Aorta (tissue), 5 donors: ENCODE measurements at regions not wholly inside any gene's neighbourhood (a gene's known extent, or its start where the extent isn't known, plus 50 kb on each side); places are given as distances from the start of the nearest gene placed in this dataset.

Experiments
- ATAC-seq: fragments of 200-7000 bp; cut with Tn5 transposase; one replicate; pipeline ENCODE4 v1.9.1; 2022; ENCODE audit warnings: moderate library complexity; ENCODE audit not compliant: low FRiP score
- DNase-seq, 2 donors: peaks; one replicate each; pipeline ENCODE4 v3.0.0-alpha.2; 2020
- H3K27ac ChIP-seq, 2 donors: one replicate each; pipeline ENCODE4 v1.5.1; 2013; ENCODE audit warnings: low read length in 2 of 2, mild to moderate bottlenecking in 2 of 2, moderate library complexity in 2 of 2, control low read depth in 1 of 2, inconsistent platforms in 1 of 2, low read depth in 1 of 2
- H3K27me3 ChIP-seq, 2 donors: one replicate each; pipeline ENCODE4 v1.6.1; 2013; ENCODE audit warnings: control low read depth in 1 of 2, low read length in 1 of 2, mild to moderate bottlenecking in 1 of 2, moderate library complexity in 1 of 2; ENCODE audit not compliant: insufficient read depth in 2 of 2, control insufficient read depth in 1 of 2
- H3K36me3 ChIP-seq, 2 donors: one replicate each; pipeline ENCODE4 v1.6.1; 2013; ENCODE audit warnings: control low read depth in 1 of 2, low read length in 1 of 2, mild to moderate bottlenecking in 1 of 2; ENCODE audit not compliant: insufficient read depth in 2 of 2, control insufficient read depth in 1 of 2
- H3K4me1 ChIP-seq, 2 donors: one replicate each; pipeline ENCODE4 v1.6.1; 2013; ENCODE audit warnings: low read length in 2 of 2, control low read depth in 1 of 2, mild to moderate bottlenecking in 1 of 2, moderate library complexity in 1 of 2; ENCODE audit not compliant: insufficient read depth in 2 of 2, control insufficient read depth in 1 of 2
- H3K4me3 ChIP-seq, 2 donors: one replicate each; pipeline ENCODE4 v1.5.1; 2013; ENCODE audit warnings: low read length in 2 of 2, control low read depth in 1 of 2, mild to moderate bottlenecking in 1 of 2
- H3K9me3 ChIP-seq: one replicate; pipeline ENCODE4 v1.6.1; 2013; ENCODE audit warnings: mild to moderate bottlenecking, low read length; ENCODE audit not compliant: control insufficient read depth
- WGBS, 2 donors: extraction: QIAGEN DNeasy Blood & Tissue Kit; methylation state at CpG; one replicate each; pipeline ENCODE4 v1.1.7; 2013; 5-methylcytosine and 5-hydroxymethylcytosine counted together
- intact Hi-C, 2 donors: fragments of 100-400 bp; cut with DNase I; formaldehyde crosslinking; loops; one replicate each; pipeline versions ENCODE4 v1.14.2 to v1.15.0; 2022
- donor health status: healthy with polysubstance abuse.
- donor health status: Bipolar disorder and iron deficiency.
- donor health status: DM: no; HTN: no; CAD: no.
- donor health status: DM: no; HTN: no; CAD: no.
- donor health status: DM: yes; HTN: yes; CAD: no.

GRCh38 chr22:48265000-48265625 is 1502.7 kb downstream of the TBC1D22A start:
- Histone ChIP-seq H3K27ac (no peak overlapping the region), H3K4me1 (no peaks in the 10 kb centered on the region), H3K36me3 (no peaks in the 10 kb centered on the region), H3K9me3 (peaks cover 4% of the 10 kb centered on the region), H3K4me3 (no peak overlapping the region), H3K27me3 (no peaks in the 10 kb centered on the region)
- ATAC-seq (no peak), DNase-seq (no peak)
- intact Hi-C loops = no loop called here
- WGBS, 2 donors = 87 to 89% methylated on average over 34 of the region's 34 CpGs

DNA sequence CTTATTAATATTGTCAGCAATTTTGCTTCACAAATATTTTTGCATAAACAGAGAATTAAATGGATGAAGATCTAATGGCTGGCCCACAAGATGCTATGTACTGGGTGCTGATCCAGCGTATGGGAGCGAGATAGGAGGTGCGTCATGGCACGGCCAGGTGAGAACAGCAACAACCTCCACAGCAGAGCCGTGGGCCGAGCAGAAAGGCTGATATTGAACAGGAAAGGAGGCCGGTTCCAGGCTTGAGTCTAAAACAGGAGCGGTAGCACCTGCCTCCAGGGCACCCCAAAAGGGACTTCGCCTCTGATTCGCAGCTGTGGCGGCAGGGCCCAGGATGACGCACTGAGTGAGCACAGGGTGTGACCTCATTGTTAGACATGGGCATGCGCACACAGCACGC is 1502.1 kb downstream of the TBC1D22A start:
- no peaks in the 10 kb centered on the region for H3K27me3 ChIP-seq
- no peaks in the 10 kb centered on the region for H3K4me1 ChIP-seq
- H3K36me3 ChIP-seq = no peaks in the 10 kb centered on the region
- no peak overlapping the region for H3K4me3 ChIP-seq
- intact Hi-C loops = no loop called here
- H3K9me3 ChIP-seq = peaks cover 4% of the 10 kb centered on the region
- ATAC-seq (no peak), DNase-seq (no peak)
- H3K27ac ChIP-seq = no peak overlapping the region
- WGBS, 2 donors = 89 to 93% methylated on average over 14 of the region's 14 CpGs

- Histone ChIP-seq H3K4me1 (no peaks in the 10 kb centered on the region), H3K4me3 (no peak overlapping the region), H3K36me3 (no peaks in the 10 kb centered on the region), H3K27me3 (no peaks in the 10 kb centered on the region), H3K27ac (no peak overlapping the region), H3K9me3 (peaks cover 4% of the 10 kb centered on the region)
- DNase-seq (no peak), ATAC-seq (no peak)
- intact Hi-C loops = no loop called here
- WGBS, 2 donors = 75 to 79% methylated on average over 11 of the region's 11 CpGs
Measured at GRCh38 chr22:48263791-48264351, 1501.4 kb downstream of the TBC1D22A start.

DNA sequence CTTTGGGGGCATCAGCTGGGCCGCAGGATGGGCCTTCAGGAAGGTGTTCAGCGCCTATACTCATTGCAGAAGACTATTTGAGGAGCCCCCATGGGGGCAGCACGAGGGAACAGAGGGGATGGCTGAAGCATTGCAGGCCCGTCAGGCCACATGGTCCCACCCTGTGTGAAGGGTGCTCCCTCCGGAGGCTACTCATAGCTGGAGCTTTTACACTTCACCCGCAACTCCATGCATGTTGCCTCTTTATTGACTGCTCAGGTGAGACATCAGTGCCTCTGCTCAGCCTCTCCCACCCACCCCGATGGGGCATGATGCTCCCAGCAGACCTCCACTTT is 1500.9 kb downstream of the TBC1D22A start:
- peaks cover 4% of the 10 kb centered on the region for H3K9me3 ChIP-seq
- H3K4me1 ChIP-seq = no peaks in the 10 kb centered on the region
- ATAC-seq (no peak), DNase-seq (no peak)
- H3K27me3 ChIP-seq = no peaks in the 10 kb centered on the region
- no peak overlapping the region for H3K4me3 ChIP-seq
- intact Hi-C loops = no loop called here
- no peaks in the 10 kb centered on the region for H3K36me3 ChIP-seq
- WGBS, 2 donors = 79 to 80% methylated on average over 7 of the region's 7 CpGs
- H3K27ac ChIP-seq = no peak overlapping the region

GRCh38 chr22:48262596-48263430 is 1500.4 kb downstream of the TBC1D22A start:
- WGBS, 2 donors = 76 to 81% methylated on average over 10 of the region's 10 CpGs
- Histone ChIP-seq H3K27me3 (no peaks in the 10 kb centered on the region), H3K9me3 (peaks cover 4% of the 10 kb centered on the region), H3K27ac (no peak overlapping the region), H3K36me3 (no peaks in the 10 kb centered on the region), H3K4me3 (no peak overlapping the region), H3K4me1 (no peaks in the 10 kb centered on the region)
- intact Hi-C loops = no loop called here
- ATAC-seq (no peak), DNase-seq (no peak)

GRCh38 chr22:48261706-48262105 is 1499.3 kb downstream of the TBC1D22A start:
- no peaks in the 10 kb centered on the region for H3K4me1 ChIP-seq
- 77 to 78% methylated on average over 2 of the region's 2 CpGs for WGBS, 2 donors
- H3K4me3 ChIP-seq = no peak overlapping the region
- no peak overlapping the region for H3K27ac ChIP-seq
- H3K36me3 ChIP-seq = no peaks in the 10 kb centered on the region
- intact Hi-C loops = no loop called here
- no peaks in the 10 kb centered on the region for H3K27me3 ChIP-seq
- ATAC-seq (no peak), DNase-seq (no peak)
- H3K9me3 ChIP-seq = peaks cover 4% of the 10 kb centered on the region

GRCh38 chr22:48261048-48261621 is 1498.7 kb downstream of the TBC1D22A start:
- Histone ChIP-seq H3K4me1 (no peaks in the 10 kb centered on the region), H3K4me3 (no peak overlapping the region), H3K27ac (no peak overlapping the region), H3K36me3 (no peaks in the 10 kb centered on the region), H3K9me3 (peaks cover 4% of the 10 kb centered on the region), H3K27me3 (no peaks in the 10 kb centered on the region)
- 95 to 96% methylated on average over 12 of the region's 12 CpGs for WGBS, 2 donors
- ATAC-seq = no peak
- DNase-seq = no peak
- intact Hi-C loops = no loop called here

DNA sequence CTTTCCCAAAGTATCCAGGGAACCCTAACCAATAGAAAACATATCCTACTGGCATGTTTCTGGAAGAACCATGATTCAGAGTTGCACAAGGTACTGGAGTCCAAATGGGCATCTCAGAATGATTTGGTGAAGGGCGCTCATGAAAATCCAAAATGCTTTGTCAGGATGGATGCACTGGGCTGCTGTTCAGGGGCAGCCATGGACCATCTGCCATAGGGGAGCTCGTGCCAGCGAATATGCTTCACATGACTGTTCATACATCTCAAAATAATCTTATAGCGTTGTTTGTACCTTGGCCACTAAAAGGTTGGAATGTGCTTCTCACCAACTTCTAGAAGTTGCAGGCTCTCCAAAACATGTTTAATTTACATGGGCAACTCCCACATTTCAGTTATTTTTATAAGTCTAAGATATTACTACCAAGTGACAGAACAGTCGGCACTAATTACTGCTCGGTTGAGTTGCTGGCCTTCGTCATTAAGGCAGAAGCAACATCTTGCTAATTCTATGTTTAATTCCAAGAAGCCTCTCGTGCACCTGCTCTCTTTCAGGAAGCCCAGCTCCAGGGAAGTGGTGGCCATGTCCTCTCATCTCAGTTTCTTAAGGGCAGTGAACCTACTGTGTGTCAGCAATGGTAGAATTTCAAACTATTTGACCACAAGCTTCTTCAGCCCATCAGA is 1497.7 kb downstream of the TBC1D22A start:
- no peaks in the 10 kb centered on the region for H3K27me3 ChIP-seq
- ATAC-seq (no peak), DNase-seq (no peak)
- WGBS, 2 donors = 89 to 91% methylated on average over 8 of the region's 8 CpGs
- no peaks in the 10 kb centered on the region for H3K36me3 ChIP-seq
- H3K9me3 ChIP-seq = peaks cover 4% of the 10 kb centered on the region
- intact Hi-C loops = no loop called here
- H3K4me3 ChIP-seq = no peak overlapping the region
- no peaks in the 10 kb centered on the region for H3K4me1 ChIP-seq
- no peak overlapping the region for H3K27ac ChIP-seq
